Breast epithelium (tissue), 4 donors: ENCODE measurements at regions not wholly inside any gene's neighbourhood (a gene's known extent, or its start where the extent isn't known, plus 50 kb on each side); places are given as distances from the start of the nearest gene placed in this dataset.

ENCODE experiments used
- DNase-seq, 2 donors: peaks; one replicate each; pipeline ENCODE4 v3.0.0-alpha.2; 2019; ENCODE audit warnings: low spot score in 2 of 2
- H3K27ac ChIP-seq, 2 donors: fragments of 200-600 bp; sonication (generic) in 1 of 2; one replicate each; pipeline ENCODE4 v1.5.1; 2016 to 2019; ENCODE audit warnings: mild to moderate bottlenecking in 1 of 2
- H3K27me3 ChIP-seq, 2 donors: fragments of 200-600 bp; sonication (generic) in 1 of 2; one replicate each; pipeline versions ENCODE4 v1.5.1 to v1.6.0; 2017 to 2019; ENCODE audit warnings: control low read depth in 1 of 2, mild to moderate bottlenecking in 1 of 2
- H3K36me3 ChIP-seq: fragments of 200-600 bp; one replicate; pipeline ENCODE4 v1.5.1; 2019
- H3K4me1 ChIP-seq, 2 donors: fragments of 200-600 bp; sonication (generic); one replicate each; pipeline ENCODE4 v1.5.1; 2016 to 2019; ENCODE audit warnings: control low read depth in 1 of 2
- H3K4me3 ChIP-seq, 3 donors: fragments of 200-600 bp; sonication (generic); 1 replicate in 2 of 3; 2 replicates in 1 of 3; pipeline ENCODE4 v1.5.1; 2016 to 2019; ENCODE audit warnings: mild to moderate bottlenecking in 3 of 3, moderate library complexity in 2 of 3
- H3K9me3 ChIP-seq, 2 donors: fragments of 200-600 bp; sonication (generic) in 1 of 2; one replicate each; pipeline ENCODE4 v1.5.1; 2016 to 2019; ENCODE audit warnings: control low read depth in 1 of 2
- CTCF ChIP-seq, 3 donors: fragments of 450-650 bp; IDR thresholded peaks; one replicate each; pipeline ENCODE4 v1.5.1; 2016 to 2017; ENCODE audit warnings: antibody characterized with exemption in 3 of 3, mild to moderate bottlenecking in 3 of 3, moderate library complexity in 3 of 3
- POLR2A ChIP-seq: fragments of 450-650 bp; IDR thresholded peaks from one replicate; pipeline ENCODE4 v1.6.1; 2016; ENCODE audit warnings: antibody characterized with exemption, mild to moderate bottlenecking, moderate library complexity
- POLR2AphosphoS5 ChIP-seq, 3 donors: sonication (generic); formaldehyde crosslinking; IDR thresholded peaks; one replicate each; pipeline ENCODE4 v1.6.1; 2017; ENCODE audit warnings: antibody characterized with exemption in 3 of 3
- intact Hi-C: fragments of 100-400 bp; cut with DNase I; formaldehyde crosslinking; loops from one replicate; pipeline ENCODE4 v1.15.1; 2023; ENCODE audit warnings: low total_unique reads

- no peaks in the 10 kb centered on the region for H3K9me3 ChIP-seq
- no peaks in the 10 kb centered on the region for H3K27me3 ChIP-seq
- intact Hi-C loops: no loop called here
- TF ChIP-seq POLR2AphosphoS5 (IDR thresholded peaks at IDR 0.05): no peak
- TF ChIP-seq POLR2A: no peak
- no peak for TF ChIP-seq CTCF (IDR thresholded peaks at IDR 0.05)
- no peak overlapping the region for H3K27ac ChIP-seq
- no peaks in the 10 kb centered on the region for H3K36me3 ChIP-seq
- DNase-seq: no peak
- no peak overlapping the region for H3K4me3 ChIP-seq
- no peaks in the 10 kb centered on the region for H3K4me1 ChIP-seq
These were observed 150.7 kb upstream of the SGK1 start for GRCh38 chr6:134468633-134469032.

GRCh38 chr6:134467620-134468019, 149.7 kb upstream of the SGK1 start:
- intact Hi-C loops: no loop called here
- Histone ChIP-seq H3K27me3 (no peaks in the 10 kb centered on the region), H3K4me3 (no peak overlapping the region), H3K36me3 (no peaks in the 10 kb centered on the region), H3K27ac (no peak overlapping the region), H3K4me1 (no peaks in the 10 kb centered on the region), H3K9me3 (no peaks in the 10 kb centered on the region)
- DNase-seq: no peak
- TF ChIP-seq POLR2A: no peak
- no peak for TF ChIP-seq POLR2AphosphoS5 (IDR thresholded peaks at IDR 0.05)
- TF ChIP-seq CTCF (IDR thresholded peaks at IDR 0.05): no peak

- intact Hi-C loops: no loop called here
- H3K9me3 ChIP-seq: no peaks in the 10 kb centered on the region
- H3K27ac ChIP-seq: no peak overlapping the region
- TF ChIP-seq CTCF (IDR thresholded peaks at IDR 0.05) (no peak), POLR2A (no peak), POLR2AphosphoS5 (IDR thresholded peaks at IDR 0.05) (no peak)
- H3K4me3 ChIP-seq: no peak overlapping the region
- H3K4me1 ChIP-seq: no peaks in the 10 kb centered on the region
- H3K27me3 ChIP-seq: no peaks in the 10 kb centered on the region
- no peak for DNase-seq
- H3K36me3 ChIP-seq: no peaks in the 10 kb centered on the region
These were observed 149.0 kb upstream of the SGK1 start for GRCh38 chr6:134466771-134467525.

GRCh38 chr6:134464690-134465411, 146.9 kb upstream of the SGK1 start:
- TF ChIP-seq POLR2A (no peak), CTCF (IDR thresholded peaks at IDR 0.05) (no peak), POLR2AphosphoS5 (IDR thresholded peaks at IDR 0.05) (peak in 1 of 3 donors; percentile 39)
- no peaks in the 10 kb centered on the region for H3K9me3 ChIP-seq
- no peaks in the 10 kb centered on the region for H3K4me1 ChIP-seq
- intact Hi-C loops: no loop called here
- no peak overlapping the region for H3K27ac ChIP-seq
- DNase-seq: peak in 1 of 2 donors; percentile 62
- H3K4me3 ChIP-seq: no peak overlapping the region
- no peaks in the 10 kb centered on the region for H3K27me3 ChIP-seq
- no peaks in the 10 kb centered on the region for H3K36me3 ChIP-seq
